Fibroblast of pulmonary artery (primary cell): ENCODE measurements at regions not wholly inside any gene's neighbourhood (a gene's known extent, or its start where the extent isn't known, plus 50 kb on each side); places are given as distances from the start of the nearest gene placed in this dataset.

Experiments
- DNase-seq: peaks from one replicate; pipeline ENCODE4 v3.0.0-alpha.2; 2010; ENCODE audit warnings: low read depth
- H3K4me3 ChIP-seq: replicated peaks from 2 replicates; pipeline ENCODE4 v1.5.1; 2011; ENCODE audit warnings: low read depth, mild to moderate bottlenecking, control low read depth, low read length, moderate library complexity
- TF ChIP-seq, protein P1 (sequence below): IDR thresholded peaks from 2 replicates; pipeline ENCODE4 v1.5.1; 2011; ENCODE audit warnings: mild to moderate bottlenecking, control low read depth, low read length, inconsistent platforms; ENCODE audit errors: missing control alignments

DNA sequence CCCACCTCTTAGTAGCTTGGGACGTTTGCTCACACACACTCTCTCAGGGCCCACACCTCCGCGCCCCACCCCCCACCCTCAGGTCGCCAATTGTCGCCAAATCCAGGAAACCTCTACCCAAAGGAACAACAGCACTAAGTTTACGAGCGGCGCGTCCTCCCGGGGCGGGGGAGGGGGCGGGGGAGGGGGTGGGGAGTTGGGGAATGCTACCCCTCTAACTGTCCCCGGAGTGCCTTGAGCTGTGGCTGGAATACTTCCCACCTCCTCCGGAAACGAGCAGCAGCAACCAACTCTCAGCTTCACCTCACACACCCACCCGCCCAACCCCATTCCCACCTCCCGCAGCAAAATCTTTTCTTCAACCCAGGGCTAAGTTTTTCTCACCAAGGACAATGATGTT, 135.6 kb upstream of the ZIC3 start:
- H3K4me3 ChIP-seq, result no peak overlapping the region
- no peak for DNase-seq
- TF ChIP-seq, protein P1, sequence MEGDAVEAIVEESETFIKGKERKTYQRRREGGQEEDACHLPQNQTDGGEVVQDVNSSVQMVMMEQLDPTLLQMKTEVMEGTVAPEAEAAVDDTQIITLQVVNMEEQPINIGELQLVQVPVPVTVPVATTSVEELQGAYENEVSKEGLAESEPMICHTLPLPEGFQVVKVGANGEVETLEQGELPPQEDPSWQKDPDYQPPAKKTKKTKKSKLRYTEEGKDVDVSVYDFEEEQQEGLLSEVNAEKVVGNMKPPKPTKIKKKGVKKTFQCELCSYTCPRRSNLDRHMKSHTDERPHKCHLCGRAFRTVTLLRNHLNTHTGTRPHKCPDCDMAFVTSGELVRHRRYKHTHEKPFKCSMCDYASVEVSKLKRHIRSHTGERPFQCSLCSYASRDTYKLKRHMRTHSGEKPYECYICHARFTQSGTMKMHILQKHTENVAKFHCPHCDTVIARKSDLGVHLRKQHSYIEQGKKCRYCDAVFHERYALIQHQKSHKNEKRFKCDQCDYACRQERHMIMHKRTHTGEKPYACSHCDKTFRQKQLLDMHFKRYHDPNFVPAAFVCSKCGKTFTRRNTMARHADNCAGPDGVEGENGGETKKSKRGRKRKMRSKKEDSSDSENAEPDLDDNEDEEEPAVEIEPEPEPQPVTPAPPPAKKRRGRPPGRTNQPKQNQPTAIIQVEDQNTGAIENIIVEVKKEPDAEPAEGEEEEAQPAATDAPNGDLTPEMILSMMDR, result no peak

DNA sequence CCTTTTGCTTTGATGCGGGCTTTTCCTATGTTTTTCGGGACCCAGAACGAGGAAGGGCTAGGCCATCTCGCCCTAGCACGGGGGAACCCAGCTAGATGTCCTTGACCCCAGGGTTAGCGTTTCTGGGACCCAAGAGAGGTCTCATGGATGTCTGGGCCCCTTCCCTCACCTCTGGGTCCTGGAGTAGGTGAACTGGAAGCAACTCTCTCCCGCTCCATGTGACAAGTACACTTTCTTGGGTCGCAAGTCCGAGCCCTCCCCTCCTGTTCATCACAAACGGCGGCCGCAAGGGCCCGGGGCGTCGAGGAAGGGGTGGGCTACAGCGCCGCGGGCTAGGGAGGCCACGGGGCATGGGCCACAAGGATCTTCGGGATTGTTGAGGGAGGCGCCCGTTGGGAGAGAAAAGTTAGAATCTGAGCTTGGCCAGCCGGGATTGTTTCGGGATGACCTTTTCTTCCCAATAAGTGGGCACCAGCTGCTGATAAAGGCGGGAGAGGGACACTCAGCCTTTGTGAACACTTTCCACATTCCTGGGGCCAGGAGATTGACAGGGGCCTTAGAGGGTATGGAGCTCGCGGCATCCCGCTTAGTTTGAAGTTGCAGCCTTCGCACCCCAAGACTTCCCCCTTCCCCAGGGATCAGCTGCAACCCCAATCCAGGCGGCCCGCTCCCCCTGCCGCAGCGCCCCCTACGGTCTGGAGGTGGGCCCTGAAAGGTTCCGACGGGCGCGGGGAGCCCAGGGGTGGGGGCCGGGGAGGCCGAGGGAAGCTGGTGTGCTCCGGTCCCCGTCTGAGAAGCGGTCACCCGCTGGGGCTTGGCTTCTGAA, 136.9 kb upstream of the ZIC3 start:
- TF ChIP-seq, protein P1, result no peak
- no peak overlapping the region for H3K4me3 ChIP-seq
- no peak for DNase-seq

DNA sequence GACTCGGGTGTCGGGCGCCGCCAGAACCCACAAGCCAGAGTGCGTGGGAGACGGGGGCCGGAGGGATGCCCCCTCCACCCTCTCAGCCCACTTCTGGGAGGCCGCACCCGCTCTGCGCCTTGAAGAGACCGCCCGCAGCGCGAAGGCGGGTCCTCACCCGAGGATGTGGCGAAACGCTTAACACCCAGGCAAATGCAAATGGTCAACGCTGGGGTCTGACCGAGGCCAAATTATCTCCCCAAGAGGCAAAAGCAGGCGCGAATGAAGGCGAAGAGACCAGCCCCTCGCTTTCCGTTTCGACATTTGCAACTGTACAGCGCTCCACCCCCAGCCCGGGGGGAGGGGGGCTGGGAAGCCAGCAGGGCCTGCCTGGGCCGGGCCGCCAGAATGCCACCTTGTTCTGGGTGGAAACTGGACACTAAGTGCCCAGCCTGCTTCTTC, 137.7 kb upstream of the ZIC3 start:
- peak overlapping the region; percentile 53 for H3K4me3 ChIP-seq
- no peak for DNase-seq
- TF ChIP-seq, protein P1, result no peak

DNA sequence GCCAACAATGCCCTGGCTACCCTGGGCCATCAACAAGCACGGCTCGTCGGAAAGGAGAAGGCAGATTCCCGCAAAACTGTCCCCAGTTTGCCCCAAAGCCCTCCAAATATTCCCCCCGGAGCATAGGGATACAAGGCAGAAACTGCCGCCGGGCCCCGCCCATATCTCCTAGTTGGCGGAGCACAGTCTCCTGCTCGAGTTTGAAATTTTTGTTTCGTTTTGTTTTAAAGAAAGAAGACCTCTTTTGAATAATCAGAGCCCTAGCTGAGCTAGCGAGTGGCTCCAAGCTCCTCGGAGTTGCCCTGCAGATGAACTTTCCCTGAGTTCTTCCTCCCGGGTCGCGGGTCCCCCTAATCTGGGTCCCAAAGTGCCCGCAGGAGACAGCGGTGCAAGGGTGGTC, 138.1 kb upstream of the ZIC3 start:
- DNase-seq, result no peak
- TF ChIP-seq, protein P1, result no peak

DNA sequence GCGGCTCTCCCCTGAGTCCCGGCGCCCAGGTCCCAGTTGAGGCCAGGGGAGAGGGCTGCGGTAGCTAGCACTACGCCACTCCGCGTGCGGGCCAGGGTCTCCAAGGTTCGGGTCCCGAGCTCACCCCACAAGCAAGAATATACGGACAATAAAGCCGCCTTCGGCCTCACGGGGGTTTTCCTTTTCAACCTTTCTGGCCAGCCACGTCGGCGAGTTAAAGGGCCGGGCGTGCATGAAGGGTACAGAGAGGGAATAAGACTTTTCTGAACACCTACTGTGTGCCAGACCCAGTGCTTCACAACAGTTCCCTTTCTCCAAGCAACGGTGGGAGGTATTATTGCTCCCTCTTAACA, 138.5 kb upstream of the ZIC3 start:
- peak overlapping the region; percentile 53 for H3K4me3 ChIP-seq
- TF ChIP-seq, protein P1, result no peak
- no peak for DNase-seq

More for the DNA sequence above, 138.1 kb upstream of the ZIC3 start:
- H3K4me3 ChIP-seq, result peak overlapping the region; percentile 53

DNA sequence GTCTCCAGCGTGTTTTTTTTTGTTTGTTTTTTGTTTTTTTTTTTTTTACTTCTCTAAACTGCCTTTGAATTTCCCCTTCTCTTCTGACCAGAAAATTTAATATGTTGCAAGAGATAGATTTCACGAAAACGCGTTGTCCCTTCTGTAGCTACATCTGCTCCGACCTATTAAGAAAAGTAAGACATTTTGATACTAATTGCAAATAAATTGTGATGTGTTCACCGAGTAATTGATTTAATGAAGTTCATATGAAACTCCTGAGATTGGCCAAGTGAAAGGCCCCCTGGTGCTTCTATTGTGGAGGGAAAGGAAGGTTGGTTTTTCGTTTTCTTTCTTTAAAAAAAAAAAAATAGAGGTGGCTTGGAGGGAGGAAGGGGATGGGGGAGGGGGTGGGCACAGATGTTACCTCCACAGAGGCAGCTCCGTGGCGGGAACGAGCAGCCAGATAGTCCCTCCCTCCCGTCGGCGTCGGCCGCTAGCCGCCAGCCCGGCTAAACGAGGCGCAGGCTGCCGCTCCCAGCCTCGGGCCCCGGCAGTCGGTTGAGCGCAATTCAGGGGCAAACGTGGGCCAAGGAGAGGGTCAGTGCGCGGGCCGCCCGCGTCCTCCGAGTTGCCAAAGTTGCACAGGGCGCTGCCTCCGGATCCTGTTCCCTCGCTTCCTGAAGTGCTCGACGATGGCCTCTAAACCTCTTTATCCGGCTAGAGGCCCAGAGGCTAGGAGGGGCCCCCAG, 139.1 kb upstream of the ZIC3 start:
- DNase-seq, result no peak
- TF ChIP-seq, protein P1, result no peak
- H3K4me3 ChIP-seq, result no peak overlapping the region

DNA sequence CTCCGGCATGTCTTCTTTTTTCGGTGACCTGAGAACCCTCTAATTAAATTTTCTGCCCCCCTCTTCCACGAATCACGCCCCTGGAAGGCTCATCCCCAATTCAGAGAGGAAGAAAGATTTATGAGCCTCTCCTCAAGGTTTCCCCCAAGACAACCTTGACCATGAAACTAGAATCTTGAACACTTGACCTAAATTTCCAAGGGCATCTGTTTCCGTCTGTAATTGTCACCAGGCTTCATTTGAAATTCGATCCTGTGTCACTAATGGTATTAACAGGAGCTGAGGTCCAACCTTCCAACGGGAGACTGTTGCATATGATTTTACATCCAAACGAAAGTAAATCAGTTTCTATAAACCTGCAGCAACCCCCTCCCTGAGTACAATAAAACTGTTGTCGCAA, 139.9 kb upstream of the ZIC3 start:
- TF ChIP-seq, protein P1, result no peak
- DNase-seq, result no peak
- H3K4me3 ChIP-seq, result no peak overlapping the region
